ENCODE measurements at regions not wholly inside any gene's neighbourhood (a gene's known extent, or its start where the extent isn't known, plus 50 kb on each side); places are given as distances from the start of the nearest gene placed in this dataset.

- H3K27ac ChIP-seq (ENCODE audit: poor library complexity, severe bottlenecking) = no peak overlapping the region
- H3K4me1 ChIP-seq (ENCODE audit: insufficient read depth, poor library complexity, severe bottlenecking) = peaks cover 21% of the 10 kb centered on the region
- H3K27me3 ChIP-seq (ENCODE audit: insufficient read depth, poor library complexity, severe bottlenecking) = no peaks in the 10 kb centered on the region
- no peak for TF ChIP-seq CTCF (IDR thresholded peaks at IDR 0.05; ENCODE audit: poor library complexity, severe bottlenecking)
- no peak overlapping the region for H3K4me3 ChIP-seq (ENCODE audit: severe bottlenecking)
- DNase-seq (ENCODE audit: low spot score) (no peak), ATAC-seq (ENCODE audit: low read depth) (no peak)
- no peaks in the 10 kb centered on the region for H3K36me3 ChIP-seq (ENCODE audit: low read depth)
- H3K9me3 ChIP-seq (ENCODE audit: severe bottlenecking) = no peaks in the 10 kb centered on the region
Observed at GRCh38 chr1:9441451-9442133, 97.7 kb upstream of the SLC25A33 start.

GRCh38 chr1:9442278-9442846, 96.9 kb upstream of the SLC25A33 start:
- H3K9me3 ChIP-seq (ENCODE audit: severe bottlenecking) = no peaks in the 10 kb centered on the region
- H3K27ac ChIP-seq (ENCODE audit: poor library complexity, severe bottlenecking) = no peak overlapping the region
- DNase-seq (ENCODE audit: low spot score) (no peak), ATAC-seq (ENCODE audit: low read depth) (no peak)
- peaks cover 21% of the 10 kb centered on the region for H3K4me1 ChIP-seq (ENCODE audit: insufficient read depth, poor library complexity, severe bottlenecking)
- H3K4me3 ChIP-seq (ENCODE audit: severe bottlenecking) = no peak overlapping the region
- no peaks in the 10 kb centered on the region for H3K27me3 ChIP-seq (ENCODE audit: insufficient read depth, poor library complexity, severe bottlenecking)
- no peaks in the 10 kb centered on the region for H3K36me3 ChIP-seq (ENCODE audit: low read depth)
- TF ChIP-seq CTCF (IDR thresholded peaks at IDR 0.05; ENCODE audit: poor library complexity, severe bottlenecking) = no peak

DNA sequence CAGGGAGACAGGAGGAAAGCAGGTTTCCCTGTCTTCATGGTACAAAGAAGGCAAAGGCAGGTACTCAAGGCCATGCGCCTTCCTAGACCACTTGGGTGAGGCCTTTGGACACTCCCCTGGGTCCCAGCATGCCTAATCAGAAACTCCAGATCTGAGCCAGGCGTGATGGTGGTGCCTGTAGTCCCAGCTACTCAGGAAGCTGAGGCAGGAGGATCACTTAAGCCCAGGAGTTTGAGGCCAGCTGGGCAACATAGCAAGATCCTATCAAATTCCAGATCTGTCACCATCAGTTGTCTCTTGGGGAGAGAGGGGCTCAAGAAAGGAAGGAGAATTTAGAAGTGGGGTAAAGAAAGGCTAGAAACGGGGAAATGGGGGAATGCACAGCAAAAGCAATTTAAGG, 96.3 kb upstream of the SLC25A33 start:
- Histone ChIP-seq H3K36me3 (ENCODE audit: low read depth) (no peaks in the 10 kb centered on the region), H3K4me1 (ENCODE audit: insufficient read depth, poor library complexity, severe bottlenecking) (peaks cover 21% of the 10 kb centered on the region), H3K27ac (ENCODE audit: poor library complexity, severe bottlenecking) (peak overlapping the region; percentile 51), H3K27me3 (ENCODE audit: insufficient read depth, poor library complexity, severe bottlenecking) (no peaks in the 10 kb centered on the region), H3K4me3 (ENCODE audit: severe bottlenecking) (no peak overlapping the region), H3K9me3 (ENCODE audit: severe bottlenecking) (no peaks in the 10 kb centered on the region)
- no peak for TF ChIP-seq CTCF (IDR thresholded peaks at IDR 0.05; ENCODE audit: poor library complexity, severe bottlenecking)
- ATAC-seq (ENCODE audit: low read depth) (no peak), DNase-seq (ENCODE audit: low spot score) (no peak)

DNA sequence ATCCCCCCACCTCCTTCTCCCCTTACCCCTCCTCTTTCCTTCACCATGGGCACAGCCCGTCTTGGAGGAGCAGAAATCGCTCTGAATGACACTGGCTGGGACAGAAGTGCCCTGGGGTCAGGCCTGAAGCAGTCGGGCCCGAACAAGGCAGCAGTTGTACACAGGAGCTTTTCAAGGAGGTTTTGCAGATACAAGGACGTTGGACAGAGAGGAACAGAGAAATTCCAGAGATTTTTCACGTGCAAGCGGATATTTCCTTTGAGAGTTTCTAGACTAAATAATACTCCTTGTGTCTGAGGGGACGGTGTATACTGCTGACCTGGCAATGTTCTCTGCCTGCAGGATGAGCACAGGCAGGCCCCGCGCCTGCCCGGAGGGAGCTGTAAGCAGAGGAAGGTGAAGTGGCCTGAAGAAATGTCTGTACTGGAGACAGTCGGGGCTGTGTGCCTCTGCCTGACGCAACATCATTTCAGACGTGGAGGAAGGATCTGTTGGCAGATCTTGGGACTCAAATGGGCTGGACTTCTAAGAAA, 95.3 kb upstream of the SLC25A33 start:
- ATAC-seq (ENCODE audit: low read depth) = peak; percentile 86
- peak overlapping the region; percentile 51 for H3K27ac ChIP-seq (ENCODE audit: poor library complexity, severe bottlenecking)
- no peak overlapping the region for H3K4me3 ChIP-seq (ENCODE audit: severe bottlenecking)

More for the DNA sequence above, 95.3 kb upstream of the SLC25A33 start:
- H3K9me3 ChIP-seq (ENCODE audit: severe bottlenecking) = no peaks in the 10 kb centered on the region
- no peak for TF ChIP-seq CTCF (IDR thresholded peaks at IDR 0.05; ENCODE audit: poor library complexity, severe bottlenecking)
- no peaks in the 10 kb centered on the region for H3K27me3 ChIP-seq (ENCODE audit: insufficient read depth, poor library complexity, severe bottlenecking)
- peaks cover 13% of the 10 kb centered on the region for H3K4me1 ChIP-seq (ENCODE audit: insufficient read depth, poor library complexity, severe bottlenecking)
- no peak for DNase-seq (ENCODE audit: low spot score)
- H3K36me3 ChIP-seq (ENCODE audit: low read depth) = no peaks in the 10 kb centered on the region
